GM19238 (cell line): ENCODE measurements at regions not wholly inside any gene's neighbourhood (a gene's known extent, or its start where the extent isn't known, plus 50 kb on each side); places are given as distances from the start of the nearest gene placed in this dataset.
A peak's percentile ranks its signal among the peaks of the same experiment; 100 is the strongest.

Source experiments
- DNase-seq: peaks from one replicate; pipeline ENCODE4 v3.0.0; 2011; ENCODE audit warnings: low spot score; ENCODE audit not compliant: insufficient read length

DNA sequence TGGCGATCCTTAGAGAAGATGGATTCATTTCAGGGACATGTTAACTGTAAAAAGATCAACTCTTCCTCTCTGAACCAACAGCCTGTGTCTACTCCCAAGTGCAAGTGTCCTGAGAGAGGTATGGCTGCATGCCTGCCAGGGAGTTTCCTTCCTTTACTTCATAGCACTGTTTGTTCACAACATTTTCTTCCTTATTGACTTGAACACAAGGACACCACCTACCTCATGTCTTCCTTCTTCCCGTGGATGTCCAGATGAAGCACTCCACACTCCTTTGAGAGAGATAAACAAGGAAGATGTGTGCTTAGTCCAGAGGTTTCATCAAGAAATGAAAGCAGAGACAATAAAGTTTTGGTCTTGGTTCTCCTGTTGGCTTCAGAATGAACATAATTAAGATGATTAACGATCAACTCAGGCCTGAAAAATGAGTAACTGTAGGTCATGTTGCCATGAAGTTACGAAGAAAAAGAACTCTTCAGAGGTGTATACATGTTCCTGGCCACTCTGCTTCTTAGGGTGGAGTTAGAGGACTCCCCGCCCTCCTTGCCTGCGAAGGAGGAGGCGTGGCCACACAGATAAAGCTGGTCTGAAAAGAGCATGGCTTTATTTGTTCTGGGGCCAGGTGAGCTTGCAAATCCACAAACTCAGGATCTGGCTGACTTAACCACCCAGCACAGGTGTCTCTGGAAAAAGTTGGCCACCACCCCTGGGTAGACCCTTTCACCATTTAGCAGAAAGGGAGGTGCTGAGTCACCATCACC lies 155.0 kb upstream of the KCTD1 start:
- no peak for DNase-seq

DNA sequence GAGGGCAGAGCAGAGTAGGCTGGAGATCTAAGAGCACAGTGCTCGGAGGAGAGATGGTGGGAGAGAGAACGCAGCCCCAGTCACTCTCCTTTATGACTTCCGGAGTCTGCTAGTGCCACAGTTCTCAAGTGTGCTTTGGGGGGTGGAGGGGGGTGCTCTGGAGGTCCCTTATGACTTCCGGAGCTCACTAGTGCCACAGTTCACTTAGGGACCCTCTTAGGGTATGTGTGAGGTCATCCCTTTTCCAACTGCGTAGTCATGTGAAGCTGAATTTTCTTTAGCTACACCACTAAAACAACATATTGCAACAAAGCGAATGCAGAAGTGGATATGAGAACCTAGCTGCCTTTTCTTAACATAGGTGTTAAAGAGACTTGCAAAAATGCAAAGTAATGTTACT lies 153.7 kb upstream of the KCTD1 start:
- no peak for DNase-seq

DNA sequence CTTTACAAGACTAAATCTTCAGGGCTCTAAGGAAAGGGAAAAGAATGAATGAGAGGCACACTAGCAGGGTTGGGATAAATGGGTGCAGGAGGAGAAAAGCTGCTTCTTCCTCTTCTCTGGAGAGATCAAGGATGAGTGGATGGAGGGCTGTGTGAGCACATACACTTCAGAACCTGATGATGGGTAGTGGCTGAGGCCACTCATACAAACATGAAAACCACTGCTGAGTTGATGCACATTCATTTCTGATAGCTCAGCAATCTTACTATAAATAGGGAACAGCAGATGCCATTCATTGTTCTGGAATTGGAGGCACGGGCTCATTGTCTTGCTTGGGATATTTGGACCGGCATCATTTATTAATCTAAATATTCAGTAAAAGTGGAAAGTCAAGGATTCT lies 152.4 kb upstream of the KCTD1 start:
- DNase-seq, result no peak

DNA sequence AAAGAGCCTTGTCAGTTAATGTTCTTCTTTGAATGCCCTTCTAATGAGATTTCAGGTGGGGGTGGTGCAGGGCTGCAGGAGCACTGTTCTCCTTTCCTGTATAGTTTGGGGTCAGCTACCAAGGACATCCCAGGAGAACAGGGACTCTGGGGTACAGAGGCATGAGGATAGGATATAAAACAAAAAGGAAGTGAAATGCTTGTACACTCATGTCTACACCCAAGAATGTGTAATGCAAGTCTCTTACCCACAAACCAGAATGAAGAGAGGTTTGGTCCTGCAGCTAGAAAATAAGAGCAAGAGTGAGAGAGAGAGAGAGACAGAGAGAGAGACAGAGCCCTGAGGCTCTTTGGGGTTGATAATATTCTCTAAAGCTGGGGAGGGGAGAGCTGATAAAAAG lies 151.8 kb upstream of the KCTD1 start:
- DNase-seq, result no peak

DNA sequence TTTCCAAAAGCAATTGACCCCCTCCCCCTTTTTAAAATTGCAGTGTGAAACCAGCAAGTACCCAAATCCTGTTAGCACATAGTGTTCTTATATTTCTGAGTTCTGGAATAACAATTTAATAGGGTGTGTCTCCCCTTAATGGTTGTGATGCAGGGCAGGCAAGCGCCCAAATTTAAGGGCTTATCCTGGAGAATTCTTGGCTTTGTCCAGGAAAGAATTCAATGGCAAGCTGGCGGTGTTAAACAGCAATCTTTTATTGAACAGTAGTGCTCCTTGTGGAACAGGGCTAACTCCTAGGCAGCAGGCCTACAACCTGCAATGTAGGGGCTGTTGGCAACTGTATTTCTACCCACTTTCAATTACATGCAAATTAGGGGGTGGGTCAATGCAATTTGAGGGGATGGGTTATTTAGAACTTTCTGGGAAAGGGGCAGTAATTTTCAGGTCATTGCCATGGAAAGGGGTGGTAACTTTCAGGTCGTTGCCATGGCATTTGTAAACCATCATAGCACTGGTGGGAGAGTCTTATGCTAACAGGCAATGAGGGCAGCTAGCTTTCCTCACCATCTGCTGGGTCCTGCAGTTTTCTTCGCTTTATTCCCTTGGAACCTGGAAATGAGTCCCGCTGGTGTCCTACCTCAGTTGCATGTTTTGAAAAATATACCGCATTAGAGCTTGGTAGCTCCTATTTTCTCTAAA lies 149.0 kb upstream of the KCTD1 start:
- no peak for DNase-seq

GRCh38 chr18:26696786-26697185 lies 148.4 kb upstream of the KCTD1 start:
- DNase-seq, result no peak

DNA sequence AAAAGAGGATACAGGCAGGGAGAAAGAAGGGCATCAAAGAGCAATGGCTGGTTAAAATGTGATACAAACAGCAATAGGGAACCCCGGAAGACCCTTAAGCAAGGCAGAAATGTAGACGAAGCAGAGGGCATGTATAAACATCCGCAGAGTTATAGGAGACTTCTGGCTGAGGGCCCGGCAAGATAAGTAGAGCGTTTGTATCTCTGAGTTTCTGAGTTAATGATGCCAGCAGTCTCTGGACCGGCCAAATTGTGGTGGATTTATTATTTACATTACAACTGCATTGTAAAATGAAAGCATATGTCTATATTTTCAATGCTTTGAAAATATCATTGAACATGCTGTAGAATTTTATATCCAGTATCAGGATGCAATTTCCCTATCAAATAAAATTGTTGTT lies 148.0 kb upstream of the KCTD1 start:
- DNase-seq, result no peak

DNA sequence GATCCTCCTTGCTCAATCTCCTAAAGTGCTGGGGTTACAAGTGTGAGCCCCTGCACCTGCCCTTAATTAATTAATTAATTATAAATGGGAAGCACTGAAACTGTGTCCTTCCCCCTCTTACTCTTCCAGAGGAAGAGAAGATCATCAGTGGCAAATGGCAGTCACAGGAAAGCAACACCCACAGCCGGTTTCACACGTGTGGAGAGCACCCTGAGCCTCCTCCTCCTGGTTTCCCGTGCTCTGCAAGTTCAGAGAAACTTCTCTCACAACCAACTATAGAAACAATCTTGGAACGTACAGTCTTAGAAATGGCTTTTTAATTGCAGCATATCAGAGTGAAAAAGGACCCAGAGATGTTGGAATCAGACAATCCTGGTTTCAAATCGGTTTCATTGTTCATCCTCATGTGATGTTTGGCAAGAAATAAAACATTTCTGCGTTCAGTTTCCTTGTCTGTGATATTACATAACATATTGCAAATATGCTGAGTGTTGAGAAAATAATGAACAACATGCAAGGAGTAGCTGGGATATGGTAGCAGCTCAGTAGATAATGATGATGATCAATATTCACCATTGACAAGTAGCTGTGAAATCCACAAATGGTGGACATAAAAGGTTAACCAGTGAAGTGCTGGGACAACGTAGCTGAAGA lies 141.0 kb upstream of the KCTD1 start:
- no peak for DNase-seq

GRCh38 chr18:26686532-26686931 lies 138.2 kb upstream of the KCTD1 start:
- DNase-seq, result no peak

GRCh38 chr18:26685438-26686157 lies 137.2 kb upstream of the KCTD1 start:
- no peak for DNase-seq

DNA sequence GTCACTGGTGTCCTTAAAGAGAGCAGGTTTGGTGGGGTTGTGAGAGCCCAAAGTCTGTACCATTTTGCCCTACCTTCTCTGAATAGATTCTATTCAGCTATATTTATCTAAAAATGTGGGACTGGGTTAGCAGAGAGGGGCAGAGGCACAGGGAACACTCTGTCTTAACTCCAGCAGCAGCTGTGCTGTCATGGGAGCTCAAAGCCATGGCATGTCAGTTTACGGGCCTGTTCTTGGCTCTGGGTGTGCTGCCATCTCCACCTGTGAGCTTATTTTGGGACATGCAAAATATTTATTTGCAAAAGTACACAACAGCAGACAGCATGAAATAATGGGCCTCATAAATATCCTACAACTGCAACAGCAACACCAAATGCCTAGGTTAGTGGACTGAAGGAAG lies 129.6 kb upstream of the KCTD1 start:
- no peak for DNase-seq

DNA sequence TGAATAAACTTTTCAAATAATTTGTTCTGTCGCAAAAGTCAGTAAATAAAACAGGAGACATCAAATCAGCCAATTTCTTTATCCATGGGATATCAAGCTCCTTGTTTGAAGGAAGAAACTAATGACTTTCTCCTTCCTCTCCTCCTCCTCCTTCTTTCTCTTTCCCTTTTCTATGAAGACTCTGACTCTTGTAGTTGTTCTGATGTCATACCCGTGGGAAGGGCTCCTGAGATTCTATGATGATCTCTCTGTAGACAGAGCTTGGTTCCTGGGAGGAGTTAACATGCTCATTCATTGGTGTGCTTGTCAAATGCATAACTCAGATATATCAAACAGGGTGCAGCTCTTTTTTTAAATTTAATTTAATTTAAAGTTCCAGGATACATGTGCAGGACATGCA lies 118.7 kb upstream of the KCTD1 start:
- DNase-seq, result no peak

- DNase-seq, result no peak
These were observed 114.6 kb upstream of the KCTD1 start for GRCh38 chr18:26662996-26663395.

GRCh38 chr18:26657631-26658581 lies 109.6 kb upstream of the KCTD1 start:
- DNase-seq, result no peak

- peak; percentile 22 for DNase-seq
These were observed 108.7 kb upstream of the KCTD1 start for GRCh38 chr18:26656944-26657536.

DNA sequence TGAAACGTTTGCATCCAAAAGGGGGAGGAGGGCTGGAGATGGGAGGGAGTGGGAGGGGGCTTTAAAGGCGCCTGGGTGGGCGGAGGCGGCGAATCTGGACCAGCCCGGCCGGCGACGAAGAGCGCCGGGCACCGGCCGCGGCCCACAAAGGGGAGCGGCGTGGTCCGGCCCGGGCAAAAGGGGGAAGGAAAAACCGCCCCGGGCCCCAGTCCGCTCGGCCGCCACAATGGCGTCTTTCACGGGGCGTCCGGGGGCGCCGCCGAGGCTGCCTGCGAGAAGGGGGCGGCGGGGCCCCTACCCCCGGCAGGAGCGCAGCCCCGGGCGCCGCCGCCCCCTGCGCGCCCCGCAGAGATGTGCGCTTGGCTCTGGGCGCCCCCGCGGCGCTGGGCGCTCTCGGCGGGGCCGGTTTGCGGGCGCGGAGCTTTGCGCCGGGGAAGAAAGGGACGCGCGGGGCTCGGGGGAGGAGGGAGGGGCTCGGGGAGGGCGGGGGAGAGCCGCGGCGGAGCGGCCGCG lies 108.1 kb upstream of the KCTD1 start:
- DNase-seq, result no peak

- no peak for DNase-seq
These were observed 107.4 kb upstream of the KCTD1 start for GRCh38 chr18:26655525-26656430.

DNA sequence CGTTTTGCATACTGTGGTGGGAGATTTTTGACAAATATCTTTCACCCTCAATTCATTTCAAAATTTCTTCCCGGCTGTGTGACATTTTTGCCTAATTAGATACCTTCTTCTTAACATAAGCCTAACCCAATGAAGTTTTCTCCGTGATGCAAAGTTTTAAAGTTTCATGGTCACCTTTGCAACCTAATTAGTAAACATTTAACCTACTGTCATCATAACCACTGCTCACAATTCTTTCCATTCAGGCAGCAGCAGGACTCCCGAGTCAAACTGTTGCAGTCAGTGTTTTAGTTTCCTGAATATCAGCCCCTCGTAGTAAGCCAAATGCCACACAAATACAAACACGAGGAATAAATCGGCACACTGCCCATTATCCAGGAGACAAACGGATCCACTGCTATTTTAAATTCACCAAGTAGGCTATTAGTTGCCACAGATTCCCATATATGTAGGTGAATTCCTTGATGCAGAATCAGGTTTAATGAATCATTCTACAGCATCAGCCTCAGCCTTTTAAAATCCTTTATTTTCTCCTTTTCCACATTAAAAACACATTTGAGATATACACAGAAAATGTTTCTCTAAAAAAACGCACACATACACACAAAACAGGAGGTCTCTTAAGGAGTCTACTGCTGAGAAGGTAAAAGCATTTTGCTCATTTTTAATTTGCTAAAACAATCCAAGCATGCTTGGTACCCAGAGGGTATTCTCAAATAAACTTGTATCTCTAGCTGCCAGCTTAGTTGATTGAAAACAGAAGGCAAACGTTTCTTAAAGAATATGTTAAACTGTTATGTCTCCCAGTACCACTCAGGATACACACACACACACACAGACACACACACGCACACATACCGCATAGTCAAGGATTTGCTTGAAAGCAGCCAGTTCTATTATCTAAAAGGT lies 106.5 kb upstream of the KCTD1 start:
- DNase-seq, result no peak
